Karpas-422 (cell line): ENCODE measurements at regions not wholly inside any gene's neighbourhood (a gene's known extent, or its start where the extent isn't known, plus 50 kb on each side); places are given as distances from the start of the nearest gene placed in this dataset. TPM values are rescaled to one million over a fixed set of nuclear protein-coding genes. Genes with fewer than 3 reads are reported as not detected.

ENCODE experiments used
- small RNA-seq: library from RNA; depleted of rRNA; stranded (forward); fragments of <200 nt; gene quantifications from one replicate; pipeline ENCODE3, GENCODE V24; 2014

Small RNAs in the stretch of these regions (small RNA-seq; reads per million reads assigned to genes)
- not detected for gene RNU4-77P
